Left lobe of liver (tissue), 2 donors: ENCODE measurements at regions not wholly inside any gene's neighbourhood (a gene's known extent, or its start where the extent isn't known, plus 50 kb on each side); places are given as distances from the start of the nearest gene placed in this dataset.

Experiments
- ATAC-seq: fragments of 200-7000 bp; cut with Tn5 transposase; one replicate; pipeline ENCODE4 v1.9.1; 2020; ENCODE audit warnings: mild to moderate bottlenecking, moderate library complexity
- DNase-seq: peaks from one replicate; pipeline ENCODE4 v3.0.0-alpha.2; 2020; ENCODE audit warnings: low spot score
- donor health status: DM: no; HTN: no; CAD: no; lungs with moderate emphysema.
- donor health status: DM: no; HTN: yes; CAD: no.

DNA sequence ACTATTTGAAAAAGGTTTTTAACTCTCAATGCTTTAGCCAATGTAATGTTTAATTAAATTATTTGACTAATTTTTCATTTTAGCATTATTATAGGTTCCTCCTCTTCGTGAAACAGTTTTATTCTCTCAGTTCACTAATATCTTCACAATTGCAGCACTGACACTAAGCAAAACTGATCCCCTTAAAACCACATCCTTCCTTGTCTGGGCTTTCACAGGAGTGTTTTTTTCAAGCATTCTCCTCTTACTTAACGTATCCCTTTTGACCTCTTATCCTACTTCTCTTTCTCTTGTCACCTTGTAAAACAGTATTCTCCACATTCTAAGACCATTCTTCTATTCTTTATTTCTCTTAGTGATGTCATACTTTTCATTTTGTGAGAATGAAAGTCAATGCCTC lies 112.8 kb downstream of the DSC3 start:
- no peak for ATAC-seq
- no peak for DNase-seq

DNA sequence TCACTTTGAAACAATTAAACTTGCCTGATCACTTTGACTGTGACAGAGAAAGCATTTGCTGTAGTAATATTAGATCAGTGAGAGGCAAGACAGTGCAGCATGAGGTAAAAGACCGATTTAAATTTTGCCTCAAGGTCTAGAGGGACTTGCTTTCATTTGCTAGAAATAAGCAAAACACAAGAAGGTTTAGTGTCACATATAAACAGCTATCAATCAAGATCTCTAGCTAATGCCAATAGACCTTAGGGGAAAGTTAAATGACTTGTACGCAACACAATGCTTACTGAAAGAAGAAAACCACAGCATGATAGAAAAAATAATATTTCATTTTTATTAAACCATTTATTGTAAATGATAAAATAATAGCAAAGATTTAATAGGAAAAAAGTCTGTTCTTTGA lies 113.5 kb downstream of the DSC3 start:
- no peak for ATAC-seq

DNA sequence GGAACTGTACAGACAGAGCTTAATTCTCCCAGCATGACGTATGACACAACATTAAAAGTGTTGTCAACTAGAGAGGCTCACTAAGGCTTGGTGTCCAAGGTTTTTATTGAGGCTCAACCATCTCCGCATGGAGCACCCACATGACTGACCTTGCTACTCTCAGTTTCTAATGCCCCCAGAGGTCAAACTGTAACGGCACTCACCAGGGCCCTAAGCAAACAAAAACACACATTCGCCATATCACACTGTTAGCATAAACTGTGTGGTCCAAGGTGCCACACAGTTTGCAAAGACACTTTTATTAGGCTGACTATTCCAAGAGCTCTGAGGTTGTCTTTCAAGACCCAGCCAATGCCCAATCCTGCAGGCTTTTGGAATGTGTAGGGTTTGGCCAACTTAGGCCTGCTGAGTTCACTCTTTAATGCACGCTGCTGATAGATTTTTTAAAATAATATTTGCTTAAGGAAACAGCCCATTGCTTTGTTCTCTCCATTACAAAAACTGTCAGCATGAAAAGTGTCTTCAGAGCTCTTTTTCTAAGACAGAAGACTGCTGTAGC lies 114.9 kb downstream of the DSC3 start:
- DNase-seq = no peak
- no peak for ATAC-seq

More for the DNA sequence above, 113.5 kb downstream of the DSC3 start:
- DNase-seq = no peak

DNA sequence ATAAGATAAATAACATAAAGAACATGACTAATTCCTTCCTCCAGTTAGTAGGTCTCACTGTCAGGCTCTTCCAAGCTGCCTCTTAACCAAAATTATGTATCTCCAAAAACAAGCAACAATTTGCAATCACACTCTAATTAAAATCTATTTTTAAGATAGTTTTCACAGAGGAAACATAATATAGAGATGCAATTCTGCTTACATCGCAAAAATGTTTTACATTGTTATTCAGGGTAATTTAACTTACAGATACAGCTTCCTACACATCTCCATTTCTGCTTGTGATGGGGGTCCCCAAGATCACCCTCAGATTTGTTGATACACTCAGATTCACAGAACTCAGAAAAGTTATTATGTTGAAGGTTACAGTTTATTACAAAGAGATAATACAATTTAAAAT lies 115.5 kb downstream of the DSC3 start:
- ATAC-seq = no peak

DNA sequence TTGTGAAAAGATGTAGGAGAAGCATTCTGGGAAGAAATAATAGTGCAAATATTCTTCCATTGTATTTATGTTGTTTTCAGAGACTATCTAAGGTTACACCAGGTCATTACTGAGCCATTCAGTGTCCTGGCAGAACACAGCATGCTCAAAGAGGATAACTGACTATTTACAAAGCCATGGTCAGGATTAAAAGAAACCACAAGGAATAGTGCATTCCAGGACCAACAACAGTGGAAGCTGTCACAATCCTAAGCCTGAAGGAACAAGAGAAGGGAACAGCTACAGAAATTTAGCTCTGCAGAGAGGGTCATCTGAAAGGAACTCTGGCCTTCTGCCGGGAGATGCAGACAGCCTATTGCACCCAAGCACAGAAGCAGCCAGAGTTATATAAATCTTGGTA lies 116.7 kb downstream of the DSC3 start:
- ATAC-seq (no peak), DNase-seq (no peak)

More for the DNA sequence above, 115.5 kb downstream of the DSC3 start:
- no peak for DNase-seq

DNA sequence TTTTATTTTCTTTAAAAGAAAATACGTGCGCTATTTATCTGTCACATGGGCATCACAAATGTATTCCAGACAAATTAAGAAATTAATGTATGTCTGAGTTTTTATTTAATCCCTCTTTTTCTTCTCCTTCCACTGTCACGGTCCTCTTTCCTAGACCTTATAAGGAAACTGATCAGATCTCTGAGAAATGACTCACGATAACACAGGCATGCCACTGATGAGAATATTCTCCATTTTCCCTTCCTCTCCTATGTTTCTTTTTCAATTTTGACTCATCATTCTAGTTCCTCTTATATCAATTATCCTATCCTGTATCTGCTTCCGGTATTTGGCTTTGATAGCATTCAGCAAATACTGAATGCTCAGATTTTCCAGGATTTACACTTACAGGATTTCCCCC lies 121.8 kb downstream of the DSC3 start:
- DNase-seq = no peak
- ATAC-seq = no peak

DNA sequence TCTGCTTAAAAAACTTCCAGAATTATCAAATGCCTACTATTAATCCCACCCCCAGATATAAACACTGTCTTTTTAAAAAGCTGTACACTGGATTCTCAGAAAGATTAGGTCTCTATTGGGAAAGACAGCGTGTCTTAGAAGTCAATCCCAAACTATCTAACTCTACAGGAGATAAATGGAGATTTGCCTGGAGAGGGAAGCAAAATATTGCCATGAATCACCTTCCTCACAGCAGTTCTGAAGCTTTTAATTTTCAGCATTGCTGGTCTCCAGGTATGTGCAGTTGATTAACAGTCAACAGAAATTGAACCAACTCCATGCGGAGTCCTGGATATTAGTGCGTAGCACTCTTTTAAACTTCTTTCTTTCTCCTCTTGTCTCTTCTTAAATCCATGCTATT lies 122.2 kb downstream of the DSC3 start:
- no peak for ATAC-seq
- no peak for DNase-seq

DNA sequence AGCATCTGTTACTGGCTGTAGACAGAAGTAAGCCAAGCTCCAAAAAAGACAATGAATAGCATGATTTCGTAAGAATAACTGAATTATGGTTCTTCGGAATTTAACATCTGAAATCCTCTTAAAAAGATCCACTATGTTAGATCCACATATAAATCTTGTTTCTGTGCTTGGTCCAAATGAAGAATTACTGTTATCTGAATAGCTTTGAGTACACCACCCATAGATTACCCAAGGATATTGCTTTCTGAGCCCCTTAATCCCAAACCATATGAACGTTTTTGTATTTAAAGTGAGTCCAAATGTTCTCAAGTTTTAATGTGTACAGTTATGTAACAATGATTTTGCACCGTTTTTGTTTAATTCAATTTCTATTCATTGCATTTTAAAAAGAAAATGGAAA lies 124.9 kb downstream of the DSC3 start:
- DNase-seq = no peak
- ATAC-seq = no peak

DNA sequence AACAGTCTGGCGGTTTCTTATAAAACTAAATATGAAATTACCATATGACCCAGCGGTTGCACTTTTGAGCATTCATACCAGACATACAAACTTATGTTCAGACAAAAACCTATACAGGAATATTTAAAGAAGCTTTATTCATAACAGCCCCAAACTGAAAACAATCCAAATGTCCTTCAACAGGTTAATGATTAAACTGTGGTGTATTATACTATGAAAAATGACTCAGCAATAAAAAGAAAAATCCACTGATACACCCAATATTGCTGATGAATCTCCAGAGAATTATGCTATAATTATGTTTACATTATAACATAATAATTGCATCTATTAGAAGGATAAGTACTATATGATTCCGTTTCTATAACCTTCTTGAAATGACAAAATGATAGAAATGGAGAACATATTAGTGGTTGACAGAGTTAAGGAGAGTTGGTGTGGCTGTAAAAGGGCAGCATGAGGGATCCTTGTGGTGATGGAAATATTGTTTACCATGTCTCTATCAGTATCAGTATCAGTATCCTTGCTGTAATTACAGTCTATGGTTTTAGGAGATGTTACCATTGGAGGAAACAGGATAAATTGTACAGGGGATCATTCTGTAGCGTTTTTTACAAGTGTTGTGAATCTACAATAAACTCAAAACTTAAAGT lies 127.1 kb downstream of the DSC3 start:
- no peak for ATAC-seq
- no peak for DNase-seq

DNA sequence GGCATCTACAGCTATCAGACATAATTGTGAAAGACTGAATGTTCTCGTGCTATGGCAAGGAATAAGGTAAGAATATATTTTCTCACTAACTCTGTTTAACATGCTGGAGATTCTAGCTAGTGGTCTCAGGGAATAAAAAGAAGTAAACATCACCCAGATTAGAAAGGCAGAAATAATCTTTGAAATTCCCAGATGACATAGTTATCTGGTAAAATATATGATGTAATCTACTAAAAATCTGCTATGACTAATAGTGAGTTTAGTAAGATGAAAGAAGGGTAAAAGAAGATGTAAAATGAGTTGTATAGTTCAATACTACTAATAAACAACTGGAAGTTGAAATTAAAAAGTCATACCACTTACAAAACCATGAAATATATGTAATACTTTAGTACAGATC lies 134.2 kb downstream of the DSC3 start:
- no peak for DNase-seq
- no peak for ATAC-seq

DNA sequence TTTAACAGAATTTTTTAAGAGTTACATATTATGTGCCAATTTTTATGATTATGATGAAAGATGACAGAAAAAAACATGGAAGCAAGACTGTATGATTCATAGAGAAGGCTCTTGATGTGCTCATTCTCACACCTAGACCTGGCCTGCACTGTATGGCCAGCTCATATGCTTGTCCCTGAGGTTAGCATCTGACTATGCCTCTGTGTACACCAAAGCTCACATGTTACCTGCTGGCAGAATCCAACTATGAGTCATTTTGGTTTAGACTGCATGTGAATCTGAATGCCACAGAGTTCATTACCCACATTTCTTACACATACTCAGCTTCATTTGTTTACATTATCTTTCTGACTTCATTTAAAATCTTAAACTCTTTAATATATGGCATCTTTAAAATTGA lies 139.0 kb downstream of the DSC3 start:
- no peak for ATAC-seq
- DNase-seq = no peak

DNA sequence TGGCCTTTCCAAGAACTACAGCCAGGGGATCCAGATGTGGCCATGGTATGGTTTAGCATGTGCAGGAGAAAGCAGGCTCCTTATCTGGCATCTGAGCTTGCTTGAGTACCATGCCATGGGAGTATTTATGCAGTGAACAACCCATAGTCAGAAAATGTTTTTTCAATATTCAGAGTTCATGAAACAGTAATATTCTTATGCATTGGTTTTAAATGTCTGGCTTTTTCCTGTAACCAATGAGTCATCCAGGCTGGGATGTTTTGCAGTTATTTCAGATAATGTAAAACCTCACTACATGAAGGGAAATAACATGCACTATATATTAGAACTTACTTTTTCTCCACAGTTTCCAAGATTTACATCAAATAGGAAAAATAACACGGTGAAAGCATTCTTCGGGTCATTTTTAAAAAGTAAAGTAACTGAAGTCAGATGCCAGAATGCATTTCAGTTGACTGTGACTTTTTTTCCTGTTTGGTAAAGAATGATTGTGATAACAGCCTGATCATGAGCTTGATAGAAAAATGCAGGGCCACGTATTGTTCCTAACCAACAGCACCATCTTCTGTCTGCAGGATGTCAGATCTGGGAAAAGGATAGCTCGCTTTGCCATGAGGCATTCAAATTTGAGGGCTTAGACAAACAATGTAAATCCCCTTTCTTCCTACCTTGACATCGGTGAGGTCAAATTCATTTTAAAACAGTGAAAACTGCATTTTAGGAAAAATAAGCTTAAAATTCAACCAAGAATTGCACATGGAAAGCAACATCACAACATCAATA lies 152.8 kb downstream of the DSC3 start:
- DNase-seq = no peak
- no peak for ATAC-seq

DNA sequence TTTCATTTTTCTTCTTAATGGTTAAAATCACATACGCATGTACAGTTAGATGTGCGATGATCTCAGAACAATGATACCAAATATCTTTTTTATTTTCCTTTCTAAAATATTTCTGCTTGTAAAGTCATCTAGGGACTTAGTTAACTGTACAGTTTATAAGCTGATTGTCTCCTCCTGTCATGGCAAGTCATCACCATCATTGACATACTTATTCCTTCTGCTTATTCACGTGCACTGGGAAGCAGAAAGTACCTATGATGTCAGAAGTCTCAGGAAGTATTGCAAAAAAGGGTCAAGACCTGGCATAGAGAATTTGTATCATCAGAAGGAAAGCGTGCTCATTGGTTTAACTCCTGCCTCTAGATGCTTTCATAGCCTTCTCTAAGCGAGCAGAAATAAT lies 154.2 kb downstream of the DSC3 start:
- DNase-seq (no peak), ATAC-seq (no peak)

DNA sequence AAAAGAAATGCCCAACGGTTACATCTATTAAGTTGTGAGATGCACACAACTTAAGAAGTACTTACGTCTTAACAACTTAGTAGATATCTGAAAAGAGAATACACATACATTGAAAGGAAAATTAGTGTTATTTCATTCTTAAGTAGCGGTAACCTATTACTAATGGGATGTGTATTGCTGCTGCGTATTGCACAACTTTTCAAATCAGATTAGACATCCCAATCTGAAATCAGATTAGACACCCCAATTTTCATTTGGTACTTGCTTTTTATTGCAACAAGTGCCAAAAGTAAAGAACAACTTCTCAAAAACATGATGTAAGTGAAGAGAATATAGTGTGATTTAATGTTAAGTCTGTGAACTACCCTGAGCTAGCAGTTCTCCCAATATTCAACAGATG lies 155.5 kb downstream of the DSC3 start:
- DNase-seq = no peak
- ATAC-seq = no peak

DNA sequence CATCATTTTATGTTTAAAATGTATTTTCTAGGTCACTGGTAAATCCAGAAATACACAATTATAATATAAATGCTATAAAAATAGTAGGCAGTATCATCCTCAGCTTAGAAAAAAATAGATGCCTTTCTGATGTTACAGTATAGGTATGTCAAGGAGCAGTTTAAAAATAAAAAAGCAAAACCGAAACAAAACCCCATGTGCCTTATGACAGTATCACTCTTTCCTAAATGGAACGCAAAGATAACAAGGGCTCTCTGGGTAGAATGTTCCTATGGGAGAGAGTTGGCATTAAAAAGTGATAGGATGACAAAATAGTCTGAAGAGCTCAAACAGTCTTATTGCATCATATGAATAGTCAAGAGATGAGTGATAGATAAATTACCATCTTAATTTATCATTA lies 172.1 kb downstream of the DSC3 start:
- ATAC-seq = no peak
- no peak for DNase-seq

DNA sequence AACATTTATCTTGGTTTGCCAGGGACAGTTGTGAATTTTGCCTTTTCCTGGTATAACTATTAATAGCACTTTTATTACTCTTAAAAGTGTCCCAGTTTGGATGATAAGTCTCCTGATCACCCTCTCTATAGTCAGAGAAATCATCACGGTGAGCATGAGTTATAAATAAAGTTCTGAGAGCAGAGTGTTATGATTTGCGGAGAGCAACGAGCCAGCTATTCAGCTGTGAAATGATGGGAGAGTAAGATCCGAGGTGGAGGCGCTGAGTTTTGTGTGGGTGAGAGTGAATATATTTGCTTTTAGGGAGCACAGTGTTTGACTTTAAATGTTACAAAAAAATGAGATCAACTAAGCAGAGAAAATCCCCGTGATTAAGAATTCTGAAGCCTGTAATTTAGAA lies 179.6 kb downstream of the DSC3 start:
- DNase-seq (no peak), ATAC-seq (no peak)

DNA sequence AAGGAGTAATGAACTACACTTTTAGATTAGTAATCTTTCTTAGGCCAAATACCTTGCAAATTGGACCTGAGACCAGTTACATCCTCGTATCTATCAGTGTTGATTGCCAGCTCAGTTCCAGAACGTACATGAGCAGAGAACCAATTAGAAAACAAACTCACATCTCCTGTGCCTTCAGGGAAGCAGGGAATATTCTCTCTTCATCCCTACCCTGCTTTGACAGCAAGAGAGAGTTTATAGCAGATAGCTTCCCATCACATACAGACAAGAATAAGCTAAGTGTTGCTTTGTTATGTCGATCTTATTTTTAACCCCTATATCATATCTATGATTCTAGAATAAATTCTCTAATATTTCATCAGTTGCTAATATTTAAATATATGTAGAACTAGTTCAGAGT lies 181.8 kb downstream of the DSC3 start:
- ATAC-seq (no peak), DNase-seq (no peak)

DNA sequence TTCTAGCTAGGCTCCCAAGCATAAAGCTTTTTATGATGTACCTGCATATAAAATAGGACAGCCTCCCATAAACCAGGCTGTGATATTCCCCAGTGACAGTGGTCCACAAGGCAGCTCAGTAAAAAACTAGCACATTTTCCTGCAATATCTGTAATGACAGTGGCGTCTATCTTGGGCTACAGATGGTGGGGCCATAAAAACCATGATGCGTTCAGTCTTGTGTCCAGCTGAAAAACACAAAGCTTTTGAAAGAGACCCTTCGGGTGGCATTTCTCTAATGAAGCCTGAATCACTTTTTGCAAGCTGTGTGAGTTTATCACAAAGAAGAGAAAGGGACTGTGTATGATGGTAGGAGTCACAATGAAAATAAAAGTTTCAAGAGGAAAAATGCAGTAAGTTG lies 183.5 kb downstream of the DSC3 start:
- DNase-seq (no peak), ATAC-seq (no peak)

DNA sequence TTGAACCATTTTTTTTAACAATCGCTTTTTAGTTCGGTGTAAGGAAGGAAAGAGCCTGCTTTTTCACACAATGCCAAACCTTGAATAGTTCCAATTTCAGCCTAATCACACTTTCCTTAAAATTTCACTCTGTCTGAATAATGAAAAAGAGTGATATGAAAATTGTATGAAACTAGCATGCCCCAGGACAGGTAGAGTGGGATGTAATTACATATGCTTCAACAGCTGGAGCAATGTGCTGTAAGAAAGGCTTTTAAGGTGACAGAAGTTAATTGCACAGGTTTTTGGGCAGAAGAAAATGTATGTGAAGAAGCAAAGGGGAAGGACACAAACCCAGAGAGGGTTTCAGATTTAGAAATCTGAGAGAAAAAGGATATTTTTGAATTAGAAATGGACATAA lies 184.0 kb downstream of the DSC3 start:
- no peak for DNase-seq
- ATAC-seq = no peak

DNA sequence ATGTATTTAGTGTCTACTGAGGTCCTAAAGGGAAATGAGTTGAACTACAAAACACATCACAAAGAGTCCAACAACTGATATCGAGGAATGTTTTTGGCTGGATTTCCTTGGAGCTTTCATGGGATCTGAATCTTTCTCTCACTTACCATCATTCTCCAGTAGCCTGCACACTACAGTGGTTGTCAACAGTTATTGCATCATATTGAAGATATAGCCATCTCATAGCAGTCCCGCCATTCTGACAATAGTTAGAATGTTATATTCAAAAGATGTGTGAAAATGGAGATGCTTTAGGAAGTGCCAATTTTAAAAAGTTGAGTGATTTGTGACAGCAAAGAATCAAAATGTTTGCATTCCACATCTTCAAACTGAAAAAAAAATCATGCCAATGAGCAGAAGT lies 186.8 kb downstream of the DSC3 start:
- DNase-seq = no peak
- no peak for ATAC-seq

DNA sequence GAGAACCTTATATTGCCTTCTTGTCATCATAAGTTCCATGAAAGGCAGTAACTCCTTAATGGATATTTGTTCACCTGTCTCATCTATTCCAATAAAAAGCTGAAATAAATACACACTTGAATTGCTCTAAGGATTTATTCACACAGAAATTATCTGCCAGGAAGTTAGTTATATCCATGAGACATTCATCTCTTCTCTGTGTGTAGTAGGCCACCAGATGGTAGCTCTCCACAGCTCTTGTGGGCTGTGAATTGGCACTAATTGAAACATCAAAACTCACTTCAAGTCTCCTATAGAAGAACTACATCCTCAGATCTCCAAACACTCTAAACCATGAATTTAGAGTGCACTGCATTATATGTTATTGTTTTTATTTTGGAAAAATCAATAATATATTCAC lies 189.6 kb downstream of the DSC3 start:
- no peak for ATAC-seq
- no peak for DNase-seq

DNA sequence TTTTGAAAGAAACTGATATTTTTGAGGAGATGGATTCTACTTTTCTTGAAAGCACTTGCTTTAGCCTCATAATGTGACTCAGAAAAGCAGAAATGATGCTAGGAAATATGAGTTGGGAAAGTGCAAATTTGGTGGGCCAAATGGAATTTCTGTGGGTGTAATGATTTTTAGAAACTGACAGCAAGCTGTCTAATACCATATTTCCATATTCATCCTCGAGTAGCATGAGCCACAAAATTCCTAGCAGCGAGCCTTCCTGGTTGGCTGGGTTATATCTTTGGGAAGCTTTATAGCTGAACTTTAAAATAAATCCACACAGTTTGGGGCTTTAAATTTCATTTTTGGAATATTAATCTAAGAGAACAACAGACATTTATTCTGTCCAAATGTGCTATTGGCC lies 190.0 kb downstream of the DSC3 start:
- DNase-seq (no peak), ATAC-seq (no peak)
